ENCODE measurements at regions not wholly inside any gene's neighbourhood (a gene's known extent, or its start where the extent isn't known, plus 50 kb on each side); places are given as distances from the start of the nearest gene placed in this dataset.
A peak's percentile ranks its signal among the peaks of the same experiment; 100 is the strongest.

GRCh38 chr2:167475791-167476190 lies 587.5 kb downstream of the XIRP2 start:
- no peak overlapping the region for H3K4me3 ChIP-seq (ENCODE audit: control insufficient read depth in 1 of 7, extremely low read depth in 1 of 7, insufficient read depth in 4 of 7, low read depth in 2 of 7, low read length in 6 of 7)
- H3K9me3 ChIP-seq (ENCODE audit: control extremely low read depth in 1 of 5, control insufficient read depth in 4 of 5, insufficient read depth in 2 of 5, low read depth in 1 of 5, low read length in 4 of 5): no peaks in the 10 kb centered on the region
- DNase-seq: no peak
- ChIA-PET CTCF (no interaction called here), POLR2A (no interaction called here)
- no peaks in the 10 kb centered on the region for H3K4me1 ChIP-seq (ENCODE audit: control extremely low read depth in 1 of 4, control insufficient read depth in 4 of 4, insufficient read depth in 4 of 4, low read length in 3 of 4)
- H3K27me3 ChIP-seq (replicated peaks in 2 of 5; ENCODE audit: control insufficient read depth in 4 of 5, insufficient read depth in 5 of 5, low read length in 4 of 5): no peaks in the 10 kb centered on the region
- no peak overlapping the region for H3K27ac ChIP-seq (ENCODE audit: insufficient read depth in 1 of 2, low read depth in 1 of 2, low read length in 2 of 2, poor library complexity in 1 of 2, severe bottlenecking in 2 of 2)
- WGBS (ENCODE audit: insufficient coverage): 83% methylated on average over 2 of the region's 2 CpGs
- H3K36me3 ChIP-seq (ENCODE audit: control insufficient read depth in 4 of 4, insufficient read depth in 4 of 4, low read length in 3 of 4): no peaks in the 10 kb centered on the region

DNA sequence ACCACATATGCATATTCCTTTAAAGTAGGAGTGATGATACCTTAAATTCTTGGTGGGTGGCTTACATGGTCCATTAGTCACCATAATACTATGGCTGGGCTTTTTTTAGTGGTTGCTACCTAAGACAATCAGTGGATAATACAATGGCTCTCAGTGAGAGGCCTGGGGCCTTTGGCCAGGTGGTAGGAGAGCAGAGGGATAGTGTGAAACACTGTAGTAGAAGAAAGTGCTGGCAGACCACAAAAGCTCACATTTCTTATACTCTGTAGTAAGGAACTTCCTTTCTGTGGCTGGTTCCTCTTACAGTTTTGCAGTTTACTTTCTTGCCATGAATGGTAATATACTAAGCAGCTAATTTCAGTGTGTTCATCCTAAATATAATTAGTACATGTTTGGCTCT lies 583.5 kb downstream of the XIRP2 start:
- H3K36me3 ChIP-seq (ENCODE audit: control insufficient read depth in 4 of 4, insufficient read depth in 4 of 4, low read length in 3 of 4): no peaks in the 10 kb centered on the region
- ChIA-PET CTCF (interaction anchor here (1.0 kb wide), 1 partner anchor 14 kb away, joined by 3 read pairs; no protein-coding TSS in a partner anchor), POLR2A (no interaction called here)
- H3K9me3 ChIP-seq (ENCODE audit: control extremely low read depth in 1 of 5, control insufficient read depth in 4 of 5, insufficient read depth in 2 of 5, low read depth in 1 of 5, low read length in 4 of 5): no peaks in the 10 kb centered on the region
- no peaks in the 10 kb centered on the region for H3K27me3 ChIP-seq (replicated peaks in 2 of 5; ENCODE audit: control insufficient read depth in 4 of 5, insufficient read depth in 5 of 5, low read length in 4 of 5)
- no peak overlapping the region for H3K4me3 ChIP-seq (ENCODE audit: control insufficient read depth in 1 of 7, extremely low read depth in 1 of 7, insufficient read depth in 4 of 7, low read depth in 2 of 7, low read length in 6 of 7)
- no peaks in the 10 kb centered on the region for H3K4me1 ChIP-seq (ENCODE audit: control extremely low read depth in 1 of 4, control insufficient read depth in 4 of 4, insufficient read depth in 4 of 4, low read length in 3 of 4)
- H3K27ac ChIP-seq (ENCODE audit: insufficient read depth in 1 of 2, low read depth in 1 of 2, low read length in 2 of 2, poor library complexity in 1 of 2, severe bottlenecking in 2 of 2): no peak overlapping the region
- peak in 2 of 3 donors; percentile 2 to 7 for DNase-seq

- H3K9me3 ChIP-seq (ENCODE audit: control extremely low read depth in 1 of 5, control insufficient read depth in 4 of 5, insufficient read depth in 2 of 5, low read depth in 1 of 5, low read length in 4 of 5): no peaks in the 10 kb centered on the region
- no peaks in the 10 kb centered on the region for H3K4me1 ChIP-seq (ENCODE audit: control extremely low read depth in 1 of 4, control insufficient read depth in 4 of 4, insufficient read depth in 4 of 4, low read length in 3 of 4)
- no peak overlapping the region for H3K27ac ChIP-seq (ENCODE audit: insufficient read depth in 1 of 2, low read depth in 1 of 2, low read length in 2 of 2, poor library complexity in 1 of 2, severe bottlenecking in 2 of 2)
- ChIA-PET POLR2A (no interaction called here), CTCF (no interaction called here)
- no peaks in the 10 kb centered on the region for H3K27me3 ChIP-seq (replicated peaks in 2 of 5; ENCODE audit: control insufficient read depth in 4 of 5, insufficient read depth in 5 of 5, low read length in 4 of 5)
- no peaks in the 10 kb centered on the region for H3K36me3 ChIP-seq (ENCODE audit: control insufficient read depth in 4 of 4, insufficient read depth in 4 of 4, low read length in 3 of 4)
- DNase-seq: no peak
- no peak overlapping the region for H3K4me3 ChIP-seq (ENCODE audit: control insufficient read depth in 1 of 7, extremely low read depth in 1 of 7, insufficient read depth in 4 of 7, low read depth in 2 of 7, low read length in 6 of 7)
These were observed 583.1 kb downstream of the XIRP2 start for GRCh38 chr2:167471332-167471731.

DNA sequence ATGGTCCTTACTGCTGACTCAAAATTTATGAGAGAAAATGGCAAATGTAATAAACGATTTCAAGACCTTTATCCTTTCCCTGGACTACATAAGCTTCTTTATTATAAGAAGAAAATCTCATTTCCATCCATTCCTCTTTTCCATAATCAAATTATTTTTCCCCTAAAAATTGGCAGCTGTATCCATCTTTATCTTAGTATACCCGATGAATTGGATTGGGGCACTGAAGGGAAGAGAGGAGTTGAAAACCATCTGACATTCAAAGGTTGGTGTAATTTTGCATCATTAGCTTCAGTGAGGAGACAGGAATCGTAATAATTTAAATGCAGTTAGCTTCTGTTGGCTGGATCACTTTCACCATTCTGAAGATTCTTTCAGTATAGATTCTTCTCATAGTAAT lies 574.1 kb downstream of the XIRP2 start:
- no peak for DNase-seq
- Histone ChIP-seq H3K9me3 (ENCODE audit: control extremely low read depth in 1 of 5, control insufficient read depth in 4 of 5, insufficient read depth in 2 of 5, low read depth in 1 of 5, low read length in 4 of 5) (peaks cover 0 to 6% (median 3%) of the 10 kb centered on the region in 5 experiments), H3K4me1 (ENCODE audit: control extremely low read depth in 1 of 4, control insufficient read depth in 4 of 4, insufficient read depth in 4 of 4, low read length in 3 of 4) (no peaks in the 10 kb centered on the region), H3K27me3 (replicated peaks in 2 of 5; ENCODE audit: control insufficient read depth in 4 of 5, insufficient read depth in 5 of 5, low read length in 4 of 5) (no peaks in the 10 kb centered on the region), H3K36me3 (ENCODE audit: control insufficient read depth in 4 of 4, insufficient read depth in 4 of 4, low read length in 3 of 4) (no peaks in the 10 kb centered on the region), H3K27ac (ENCODE audit: insufficient read depth in 1 of 2, low read depth in 1 of 2, low read length in 2 of 2, poor library complexity in 1 of 2, severe bottlenecking in 2 of 2) (no peak overlapping the region), H3K4me3 (ENCODE audit: control insufficient read depth in 1 of 7, extremely low read depth in 1 of 7, insufficient read depth in 4 of 7, low read depth in 2 of 7, low read length in 6 of 7) (no peak overlapping the region)
- WGBS (ENCODE audit: insufficient coverage): 100% methylated on average over 1 of the region's 3 CpGs
- CTCF ChIA-PET: interaction anchor here (1.3 kb wide), 1 partner anchor 58 kb away, joined by 3 read pairs; no protein-coding TSS in a partner anchor
- POLR2A ChIA-PET: no interaction called here

- Histone ChIP-seq H3K27me3 (replicated peaks in 2 of 5; ENCODE audit: control insufficient read depth in 4 of 5, insufficient read depth in 5 of 5, low read length in 4 of 5) (no peaks in the 10 kb centered on the region), H3K27ac (ENCODE audit: insufficient read depth in 1 of 2, low read depth in 1 of 2, low read length in 2 of 2, poor library complexity in 1 of 2, severe bottlenecking in 2 of 2) (no peak overlapping the region), H3K4me1 (ENCODE audit: control extremely low read depth in 1 of 4, control insufficient read depth in 4 of 4, insufficient read depth in 4 of 4, low read length in 3 of 4) (no peaks in the 10 kb centered on the region), H3K36me3 (ENCODE audit: control insufficient read depth in 4 of 4, insufficient read depth in 4 of 4, low read length in 3 of 4) (no peaks in the 10 kb centered on the region), H3K9me3 (ENCODE audit: control extremely low read depth in 1 of 5, control insufficient read depth in 4 of 5, insufficient read depth in 2 of 5, low read depth in 1 of 5, low read length in 4 of 5) (peaks cover 2 to 23% (median 5%) of the 10 kb centered on the region in 5 experiments), H3K4me3 (ENCODE audit: control insufficient read depth in 1 of 7, extremely low read depth in 1 of 7, insufficient read depth in 4 of 7, low read depth in 2 of 7, low read length in 6 of 7) (no peak overlapping the region)
- CTCF ChIA-PET: no interaction called here
- POLR2A ChIA-PET: no interaction called here
- no peak for DNase-seq
- WGBS (ENCODE audit: insufficient coverage): 68% methylated on average over 8 of the region's 13 CpGs
These were observed 565.8 kb downstream of the XIRP2 start for GRCh38 chr2:167454036-167454435.

DNA sequence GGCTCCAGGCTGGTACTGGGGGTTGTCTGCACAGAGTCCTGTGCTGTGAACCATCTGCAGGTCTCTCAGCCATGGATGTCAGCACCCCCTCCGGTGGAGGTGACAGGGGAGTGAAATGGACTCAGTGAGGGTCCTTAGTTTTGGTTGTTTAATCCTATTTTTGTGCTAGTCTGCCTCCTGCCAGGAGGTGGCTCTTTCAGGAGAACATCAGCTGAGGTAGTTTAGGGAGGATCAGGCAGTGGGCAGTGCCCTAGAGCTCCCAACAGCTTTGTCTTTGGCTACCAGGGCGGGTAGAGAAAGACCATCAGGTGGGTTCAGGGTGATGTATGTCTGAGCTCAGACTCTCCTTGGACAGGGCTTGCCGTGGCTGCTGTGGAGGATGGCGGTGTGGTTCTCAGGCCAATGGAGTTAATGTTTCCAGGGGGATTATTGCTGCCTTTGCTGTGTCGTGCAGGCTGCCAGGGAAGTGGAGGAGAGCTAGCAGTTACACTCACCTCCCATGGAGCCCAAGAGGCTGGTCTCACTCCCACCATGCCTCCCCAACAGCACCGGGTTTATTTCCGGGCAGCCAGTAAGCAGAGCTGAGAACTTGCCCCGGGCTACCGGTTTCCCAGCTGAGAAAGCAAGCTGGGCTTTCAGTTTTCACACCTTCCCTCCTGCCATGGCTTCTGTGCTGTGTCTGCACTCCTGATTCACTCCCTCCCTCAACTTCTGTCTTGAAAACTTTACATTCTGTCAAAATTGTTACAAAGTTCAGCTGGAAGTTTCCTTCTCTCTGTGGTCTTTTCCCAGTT lies 563.4 kb downstream of the XIRP2 start:
- Histone ChIP-seq H3K4me1 (ENCODE audit: control extremely low read depth in 1 of 4, control insufficient read depth in 4 of 4, insufficient read depth in 4 of 4, low read length in 3 of 4) (no peaks in the 10 kb centered on the region), H3K27me3 (replicated peaks in 2 of 5; ENCODE audit: control insufficient read depth in 4 of 5, insufficient read depth in 5 of 5, low read length in 4 of 5) (no peaks in the 10 kb centered on the region), H3K36me3 (ENCODE audit: control insufficient read depth in 4 of 4, insufficient read depth in 4 of 4, low read length in 3 of 4) (no peaks in the 10 kb centered on the region), H3K27ac (ENCODE audit: insufficient read depth in 1 of 2, low read depth in 1 of 2, low read length in 2 of 2, poor library complexity in 1 of 2, severe bottlenecking in 2 of 2) (no peak overlapping the region), H3K9me3 (ENCODE audit: control extremely low read depth in 1 of 5, control insufficient read depth in 4 of 5, insufficient read depth in 2 of 5, low read depth in 1 of 5, low read length in 4 of 5) (peaks cover 0 to 29% (median 5%) of the 10 kb centered on the region in 5 experiments), H3K4me3 (ENCODE audit: control insufficient read depth in 1 of 7, extremely low read depth in 1 of 7, insufficient read depth in 4 of 7, low read depth in 2 of 7, low read length in 6 of 7) (no peak overlapping the region)
- POLR2A ChIA-PET: no interaction called here
- CTCF ChIA-PET: interaction anchor here (1.1 kb wide), 1 partner anchor 15 kb away, joined by 3 read pairs; no protein-coding TSS in a partner anchor
- 95% methylated on average over 8 of the region's 9 CpGs for WGBS (ENCODE audit: insufficient coverage)
- no peak for DNase-seq

DNA sequence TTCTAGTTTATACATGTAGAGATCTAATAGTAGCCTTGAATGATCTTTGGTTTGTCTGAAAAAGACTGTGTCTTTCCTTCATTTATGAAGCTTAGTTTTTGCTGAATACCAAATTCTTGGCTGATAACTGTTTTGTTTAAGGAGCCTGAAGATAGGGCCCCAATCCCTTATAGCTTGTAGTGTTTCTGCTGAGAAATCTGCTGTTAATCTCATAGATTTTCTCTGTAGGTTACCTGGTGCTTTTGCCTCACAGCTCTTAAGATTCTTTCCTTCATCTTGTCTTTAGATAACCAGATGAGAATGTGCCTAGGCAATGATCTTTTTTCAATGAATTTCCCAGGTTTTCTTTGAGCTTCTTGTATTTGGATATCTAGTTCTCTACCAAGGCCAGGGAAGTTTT lies 562.1 kb downstream of the XIRP2 start:
- no peak for DNase-seq
- peaks cover 0 to 29% (median 5%) of the 10 kb centered on the region in 5 experiments for H3K9me3 ChIP-seq (ENCODE audit: control extremely low read depth in 1 of 5, control insufficient read depth in 4 of 5, insufficient read depth in 2 of 5, low read depth in 1 of 5, low read length in 4 of 5)
- H3K27me3 ChIP-seq (replicated peaks in 2 of 5; ENCODE audit: control insufficient read depth in 4 of 5, insufficient read depth in 5 of 5, low read length in 4 of 5): no peaks in the 10 kb centered on the region
- ChIA-PET CTCF (no interaction called here), POLR2A (no interaction called here)
- no peak overlapping the region for H3K27ac ChIP-seq (ENCODE audit: insufficient read depth in 1 of 2, low read depth in 1 of 2, low read length in 2 of 2, poor library complexity in 1 of 2, severe bottlenecking in 2 of 2)
- no peak overlapping the region for H3K4me3 ChIP-seq (ENCODE audit: control insufficient read depth in 1 of 7, extremely low read depth in 1 of 7, insufficient read depth in 4 of 7, low read depth in 2 of 7, low read length in 6 of 7)
- no peaks in the 10 kb centered on the region for H3K4me1 ChIP-seq (ENCODE audit: control extremely low read depth in 1 of 4, control insufficient read depth in 4 of 4, insufficient read depth in 4 of 4, low read length in 3 of 4)
- no peaks in the 10 kb centered on the region for H3K36me3 ChIP-seq (ENCODE audit: control insufficient read depth in 4 of 4, insufficient read depth in 4 of 4, low read length in 3 of 4)
